ENCODE measurements at regions not wholly inside any gene's neighbourhood (a gene's known extent, or its start where the extent isn't known, plus 50 kb on each side); places are given as distances from the start of the nearest gene placed in this dataset.

DNA sequence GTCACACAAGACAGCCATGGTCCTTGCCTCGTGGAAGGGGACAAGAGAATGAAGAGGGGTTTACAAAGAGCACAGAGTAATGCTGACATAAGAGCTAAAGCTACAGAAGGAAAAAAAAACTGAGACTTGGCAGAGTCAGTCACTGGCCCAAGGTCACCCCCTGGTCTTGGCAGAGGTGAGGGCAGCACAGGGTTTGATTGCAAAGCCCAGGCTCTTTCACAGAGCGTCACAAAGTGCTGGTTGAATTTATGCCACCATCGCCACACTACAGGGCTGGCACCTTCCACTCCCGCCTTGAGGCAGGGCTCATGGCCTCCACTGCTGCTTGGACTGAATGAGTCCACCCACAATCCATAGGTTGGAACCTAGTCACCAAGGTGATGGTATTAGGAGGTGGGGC, 190.2 kb downstream of the INHBB start:
- Histone ChIP-seq H3K4me1 (ENCODE audit: control insufficient read depth in 1 of 2, insufficient read depth in 1 of 2, low read depth in 1 of 2, low read length in 1 of 2) (no peaks in the 10 kb centered on the region), H3K9me3 (no peaks in the 10 kb centered on the region), H3K27ac (no peak overlapping the region), H3K4me3 (ENCODE audit: low read depth in 1 of 2, low read length in 1 of 2) (no peak overlapping the region), H3K27me3 (no peaks in the 10 kb centered on the region), H3K36me3 (no peaks in the 10 kb centered on the region)
- TF ChIP-seq, protein P1, sequence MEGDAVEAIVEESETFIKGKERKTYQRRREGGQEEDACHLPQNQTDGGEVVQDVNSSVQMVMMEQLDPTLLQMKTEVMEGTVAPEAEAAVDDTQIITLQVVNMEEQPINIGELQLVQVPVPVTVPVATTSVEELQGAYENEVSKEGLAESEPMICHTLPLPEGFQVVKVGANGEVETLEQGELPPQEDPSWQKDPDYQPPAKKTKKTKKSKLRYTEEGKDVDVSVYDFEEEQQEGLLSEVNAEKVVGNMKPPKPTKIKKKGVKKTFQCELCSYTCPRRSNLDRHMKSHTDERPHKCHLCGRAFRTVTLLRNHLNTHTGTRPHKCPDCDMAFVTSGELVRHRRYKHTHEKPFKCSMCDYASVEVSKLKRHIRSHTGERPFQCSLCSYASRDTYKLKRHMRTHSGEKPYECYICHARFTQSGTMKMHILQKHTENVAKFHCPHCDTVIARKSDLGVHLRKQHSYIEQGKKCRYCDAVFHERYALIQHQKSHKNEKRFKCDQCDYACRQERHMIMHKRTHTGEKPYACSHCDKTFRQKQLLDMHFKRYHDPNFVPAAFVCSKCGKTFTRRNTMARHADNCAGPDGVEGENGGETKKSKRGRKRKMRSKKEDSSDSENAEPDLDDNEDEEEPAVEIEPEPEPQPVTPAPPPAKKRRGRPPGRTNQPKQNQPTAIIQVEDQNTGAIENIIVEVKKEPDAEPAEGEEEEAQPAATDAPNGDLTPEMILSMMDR (IDR thresholded peaks at IDR 0.05) = no peak

DNA sequence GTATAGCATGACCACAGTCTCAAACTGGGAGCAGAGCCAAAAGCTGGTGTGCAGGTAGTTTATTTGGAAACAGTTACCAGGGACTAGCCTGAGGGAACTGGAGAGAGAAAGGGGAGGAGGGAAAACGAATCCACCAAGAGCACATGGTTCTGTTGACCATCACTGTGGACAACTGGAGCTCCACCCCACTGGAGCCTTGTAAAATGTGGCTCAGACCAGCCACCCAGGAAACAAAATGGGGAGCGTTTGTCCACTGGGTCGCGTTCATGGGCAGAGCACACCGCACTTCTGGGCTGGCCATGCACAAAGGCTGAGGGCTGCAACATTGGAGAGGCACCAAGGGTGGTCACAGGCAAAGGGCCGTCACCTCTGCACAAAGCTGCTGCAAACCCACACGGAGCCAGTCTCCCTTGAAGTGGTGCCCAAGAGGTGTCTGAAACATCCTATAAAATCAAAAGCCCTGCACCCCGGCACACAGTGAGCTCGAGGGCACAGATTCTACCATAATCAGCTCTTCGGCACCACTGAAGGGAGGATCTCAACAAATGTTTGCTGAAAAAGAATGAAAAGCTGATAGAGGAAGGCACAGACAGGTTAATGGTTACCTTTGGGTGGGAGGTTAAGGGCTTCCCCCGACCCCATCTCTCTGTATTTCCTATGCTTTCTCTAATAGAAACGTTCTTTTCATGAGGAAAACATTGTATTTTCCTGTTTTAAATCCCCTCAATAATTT, 192.9 kb downstream of the INHBB start:
- Histone ChIP-seq H3K36me3 (no peaks in the 10 kb centered on the region), H3K9me3 (no peaks in the 10 kb centered on the region)
- TF ChIP-seq, protein P1 (IDR thresholded peaks at IDR 0.05) = no peak

DNA sequence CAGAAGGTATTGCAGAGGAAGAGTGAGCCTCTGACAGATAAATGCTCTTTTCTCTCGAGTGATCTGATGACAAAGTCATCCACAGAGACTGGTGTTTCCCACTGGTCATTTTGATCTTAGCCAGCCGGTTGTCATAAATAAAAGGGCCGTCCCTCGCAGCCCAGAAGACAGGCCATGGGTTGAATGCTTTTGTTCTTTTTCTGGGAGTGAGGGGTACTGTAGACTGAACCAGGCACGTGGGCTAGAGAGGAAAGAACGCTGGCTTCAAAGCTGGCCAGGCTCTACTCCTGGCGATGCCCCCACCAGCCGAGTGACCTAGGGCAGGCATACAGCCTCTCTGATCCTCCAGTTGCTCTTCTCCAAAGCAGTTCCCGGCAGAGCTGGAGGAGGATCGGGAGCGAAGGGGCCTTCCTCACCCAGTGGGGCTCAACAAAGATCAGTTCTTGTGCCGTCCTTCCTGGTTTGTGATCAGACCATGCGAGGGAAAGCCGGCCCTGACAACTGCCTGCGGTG, 193.5 kb downstream of the INHBB start:
- H3K9me3 ChIP-seq = no peaks in the 10 kb centered on the region
- H3K4me3 ChIP-seq (ENCODE audit: low read depth in 1 of 2, low read length in 1 of 2) = no peak overlapping the region
- no peaks in the 10 kb centered on the region for H3K36me3 ChIP-seq
- no peak overlapping the region for H3K27ac ChIP-seq
- H3K27me3 ChIP-seq = peaks cover 19% of the 10 kb centered on the region
- TF ChIP-seq, protein P1 (IDR thresholded peaks at IDR 0.05) = no peak
- no peaks in the 10 kb centered on the region for H3K4me1 ChIP-seq (ENCODE audit: control insufficient read depth in 1 of 2, insufficient read depth in 1 of 2, low read depth in 1 of 2, low read length in 1 of 2)

More for the DNA sequence above, 192.9 kb downstream of the INHBB start:
- no peak overlapping the region for H3K27ac ChIP-seq
- H3K4me3 ChIP-seq (ENCODE audit: low read depth in 1 of 2, low read length in 1 of 2) = no peak overlapping the region
- H3K4me1 ChIP-seq (ENCODE audit: control insufficient read depth in 1 of 2, insufficient read depth in 1 of 2, low read depth in 1 of 2, low read length in 1 of 2) = no peaks in the 10 kb centered on the region
- H3K27me3 ChIP-seq = peaks cover 13% of the 10 kb centered on the region

DNA sequence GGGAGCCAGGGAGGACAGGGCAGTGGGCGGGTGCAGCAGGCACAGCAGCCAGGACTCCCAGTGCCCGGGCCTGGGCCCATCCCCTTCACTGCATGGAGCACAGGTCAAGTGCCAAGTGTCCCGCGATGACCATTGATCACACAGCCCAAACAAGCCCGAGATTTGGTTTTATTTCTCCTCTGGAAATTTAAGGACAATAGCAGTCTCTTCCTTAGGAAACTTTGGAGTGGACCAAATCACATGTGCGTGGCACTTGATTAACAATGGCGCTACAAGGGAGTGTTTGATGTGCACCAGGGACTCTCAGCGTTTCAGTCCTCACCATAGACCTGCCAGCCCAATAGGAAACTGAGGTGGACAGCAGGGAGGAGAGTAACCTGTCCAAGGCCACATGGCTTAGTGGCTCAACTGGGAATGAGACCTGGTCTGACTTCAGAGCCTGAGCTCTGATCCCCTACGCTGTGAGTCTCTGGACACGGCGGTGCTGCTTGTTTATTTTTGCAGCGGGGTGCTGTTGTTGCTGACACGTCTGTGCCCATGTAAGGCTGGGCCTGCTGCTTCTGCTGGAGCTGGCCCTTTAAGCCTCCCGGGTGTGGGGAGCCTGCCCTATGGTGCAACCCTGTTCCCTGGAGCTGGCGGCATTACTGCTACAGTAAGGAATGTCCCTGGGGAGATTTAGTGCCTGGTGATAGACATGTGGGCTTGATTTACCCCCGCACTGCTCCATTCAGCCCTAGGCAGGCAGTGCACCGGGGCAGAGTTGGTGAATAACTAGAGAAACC, 194.2 kb downstream of the INHBB start:
- no peaks in the 10 kb centered on the region for H3K4me1 ChIP-seq (ENCODE audit: control insufficient read depth in 1 of 2, insufficient read depth in 1 of 2, low read depth in 1 of 2, low read length in 1 of 2)
- no peak overlapping the region for H3K4me3 ChIP-seq (ENCODE audit: low read depth in 1 of 2, low read length in 1 of 2)
- H3K36me3 ChIP-seq = no peaks in the 10 kb centered on the region
- no peaks in the 10 kb centered on the region for H3K9me3 ChIP-seq
- H3K27ac ChIP-seq = no peak overlapping the region
- H3K27me3 ChIP-seq = peaks cover 21% of the 10 kb centered on the region
- TF ChIP-seq, protein P1 (IDR thresholded peaks at IDR 0.05) = no peak

DNA sequence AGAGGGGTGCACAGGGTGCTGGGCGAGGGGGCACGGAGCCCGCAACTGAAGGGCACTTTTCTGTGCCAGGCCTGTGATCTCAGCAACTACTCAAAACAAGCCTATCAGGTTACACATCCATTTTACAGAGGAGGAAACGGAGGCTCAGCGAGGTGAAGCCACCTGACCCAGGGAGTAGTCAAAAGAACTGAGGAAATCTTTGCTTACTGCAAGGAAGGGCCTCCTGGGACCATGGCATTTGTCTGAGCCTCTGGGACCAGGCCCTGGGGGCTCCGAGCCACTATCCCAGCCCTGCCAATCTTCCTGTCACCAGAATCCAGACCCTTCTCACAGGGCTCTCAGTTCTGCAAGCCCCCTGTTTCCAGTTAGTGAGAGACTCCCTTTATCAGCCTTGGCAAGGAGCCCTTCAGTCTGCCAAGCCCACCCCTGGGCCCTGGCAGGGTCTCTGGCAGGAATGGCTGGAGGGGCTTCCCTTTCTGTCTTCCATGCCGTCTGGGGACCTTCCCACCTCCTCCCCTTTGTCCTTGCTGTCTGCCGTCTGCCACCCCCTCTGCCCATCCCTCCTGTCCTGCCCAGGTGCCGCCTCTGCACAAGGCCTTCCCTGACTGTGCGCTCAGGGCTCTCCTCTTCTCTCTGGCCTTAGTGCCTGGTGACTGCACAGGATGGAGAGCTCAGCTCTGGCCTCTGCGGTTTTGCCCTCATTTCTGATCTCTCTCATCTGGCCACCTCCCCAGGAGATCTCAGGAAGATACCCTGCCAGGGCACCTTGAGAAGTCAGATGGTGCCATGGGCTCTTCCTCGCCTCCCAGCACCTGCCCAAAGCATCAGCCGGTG, 194.7 kb upstream of the GLI2 start:
- no peaks in the 10 kb centered on the region for H3K4me1 ChIP-seq (ENCODE audit: control insufficient read depth in 1 of 2, insufficient read depth in 1 of 2, low read depth in 1 of 2, low read length in 1 of 2)

More for the DNA sequence above, 194.7 kb upstream of the GLI2 start:
- no peaks in the 10 kb centered on the region for H3K9me3 ChIP-seq
- H3K27ac ChIP-seq = no peak overlapping the region
- peaks cover 21% of the 10 kb centered on the region for H3K27me3 ChIP-seq
- no peaks in the 10 kb centered on the region for H3K36me3 ChIP-seq
- no peak overlapping the region for H3K4me3 ChIP-seq (ENCODE audit: low read depth in 1 of 2, low read length in 1 of 2)
- TF ChIP-seq, protein P1 (IDR thresholded peaks at IDR 0.05) = no peak

All from neutrophil (primary cell).